OCI-LY7 (cell line): ENCODE measurements at regions not wholly inside any gene's neighbourhood (a gene's known extent, or its start where the extent isn't known, plus 50 kb on each side); places are given as distances from the start of the nearest gene placed in this dataset. TPM values are rescaled to one million over a fixed set of nuclear protein-coding genes. Genes with fewer than 3 reads are reported as not detected.

Experiments used
- BruUV-seq: library from RNA; stranded (reverse); fragments of 400-500 nt; replicated peaks from 2 replicates; lab custom pipeline; 2021; lab: Mats Ljungman, UMichigan
- CTCF ChIA-PET: fragments of 300-600 bp; sonication (Branson Sonifier 250); formaldehyde crosslinking; loops from one replicate; lab custom pipeline; 2022; ENCODE audit warnings: antibody characterized with exemption; ENCODE audit not compliant: unreplicated experiment; lab: Charles Lee
- POLR2A ChIA-PET: fragments of 300-600 bp; sonication (Branson Sonifier 250); formaldehyde crosslinking; loops from one replicate; lab custom pipeline; 2022; ENCODE audit warnings: antibody characterized with exemption; lab: Charles Lee
- DNase-seq: peaks from one replicate; pipeline ENCODE4 v3.0.0-alpha.2; 2015; ENCODE audit warnings: low spot score
- H2AFZ ChIP-seq: fragments of 200-600 bp; sonication (generic), shearing (Covaris generic); 2 replicates; pipeline ENCODE4 v1.6.1; 2014; ENCODE audit warnings: mild to moderate bottlenecking, antibody characterized with exemption, low read length, moderate library complexity
- H3K27ac ChIP-seq: fragments of 200-600 bp; sonication (generic); 2 replicates; pipeline ENCODE4 v1.5.1; 2014; ENCODE audit warnings: mixed run types, low read depth, mild to moderate bottlenecking, moderate library complexity, low read length, inconsistent platforms; ENCODE audit not compliant: poor library complexity, severe bottlenecking
- H3K36me3 ChIP-seq: fragments of 200-600 bp; sonication (generic); 2 replicates; pipeline ENCODE4 v1.6.1; 2014; ENCODE audit warnings: mild to moderate bottlenecking, antibody characterized with exemption, low read length, moderate library complexity, mixed read lengths; ENCODE audit not compliant: insufficient read depth
- H3K4me1 ChIP-seq: fragments of 200-600 bp; sonication (generic); 2 replicates; pipeline ENCODE4 v1.5.1; 2014; ENCODE audit warnings: mild to moderate bottlenecking, low read length; ENCODE audit not compliant: insufficient read depth, poor library complexity, severe bottlenecking
- H3K4me2 ChIP-seq: fragments of 200-600 bp; sonication (generic); 2 replicates; pipeline ENCODE4 v1.6.1; 2014; ENCODE audit warnings: mild to moderate bottlenecking, low read length
- H3K4me3 ChIP-seq: fragments of 200-600 bp; sonication (generic); 2 replicates; pipeline ENCODE4 v1.5.1; 2014; ENCODE audit warnings: mild to moderate bottlenecking, low read depth, low read length; ENCODE audit not compliant: poor library complexity, severe bottlenecking
- H3K79me2 ChIP-seq: fragments of 200-600 bp; sonication (generic); 2 replicates; pipeline ENCODE4 v1.6.1; 2016; ENCODE audit warnings: low read depth, mild to moderate bottlenecking, low read length, moderate library complexity, mixed read lengths; ENCODE audit not compliant: insufficient read depth
- H3K9me2 ChIP-seq: fragments of 200-600 bp; sonication (generic); 2 replicates; pipeline ENCODE4 v1.6.1; 2016; ENCODE audit warnings: mild to moderate bottlenecking, low read length, mixed read lengths; ENCODE audit not compliant: insufficient read depth
- H3K9me3 ChIP-seq: fragments of 200-600 bp; sonication (generic); 2 replicates; pipeline ENCODE4 v1.6.1; 2014; ENCODE audit warnings: mild to moderate bottlenecking, mixed run types, low read length, mixed read lengths
- H4K20me1 ChIP-seq: fragments of 200-600 bp; sonication (generic); 2 replicates; pipeline ENCODE4 v1.6.1; 2014; ENCODE audit warnings: mild to moderate bottlenecking, antibody characterized with exemption, low read length, moderate library complexity, mixed read lengths; ENCODE audit not compliant: insufficient read depth
- EZH2phosphoT487 ChIP-seq: fragments of 200-600 bp; sonication (generic); IDR thresholded peaks from 2 replicates; pipeline ENCODE4 v1.6.1; 2018; ENCODE audit warnings: low read depth, borderline replicate concordance, mild to moderate bottlenecking, mixed run types, antibody characterized with exemption, low read length, moderate library complexity, mixed read lengths
- intact Hi-C: fragments of 100-400 bp; cut with micrococcal nuclease; formaldehyde crosslinking; loops from one replicate; pipeline ENCODE4 v1.10.0; 2022; ENCODE audit not compliant: unreplicated experiment
- small RNA-seq: library from RNA; depleted of rRNA; stranded (forward); fragments of <200 nt; gene quantifications from one replicate; pipeline ENCODE3, GENCODE V24; 2014
- TF ChIP-seq, protein P1 (sequence below): fragments of 200-600 bp; sonication (generic); conservative IDR thresholded peaks from 2 replicates; pipeline ENCODE4 v1.5.1; 2014; ENCODE audit warnings: mild to moderate bottlenecking, antibody characterized with exemption, low read length, moderate library complexity, mixed read lengths

- H3K9me3 ChIP-seq = no peaks in the 10 kb centered on the region
- CTCF ChIA-PET = no interaction called here
- intact Hi-C loops = no loop called here
- TF ChIP-seq EZH2phosphoT487 = no peak
- TF ChIP-seq, protein P1, sequence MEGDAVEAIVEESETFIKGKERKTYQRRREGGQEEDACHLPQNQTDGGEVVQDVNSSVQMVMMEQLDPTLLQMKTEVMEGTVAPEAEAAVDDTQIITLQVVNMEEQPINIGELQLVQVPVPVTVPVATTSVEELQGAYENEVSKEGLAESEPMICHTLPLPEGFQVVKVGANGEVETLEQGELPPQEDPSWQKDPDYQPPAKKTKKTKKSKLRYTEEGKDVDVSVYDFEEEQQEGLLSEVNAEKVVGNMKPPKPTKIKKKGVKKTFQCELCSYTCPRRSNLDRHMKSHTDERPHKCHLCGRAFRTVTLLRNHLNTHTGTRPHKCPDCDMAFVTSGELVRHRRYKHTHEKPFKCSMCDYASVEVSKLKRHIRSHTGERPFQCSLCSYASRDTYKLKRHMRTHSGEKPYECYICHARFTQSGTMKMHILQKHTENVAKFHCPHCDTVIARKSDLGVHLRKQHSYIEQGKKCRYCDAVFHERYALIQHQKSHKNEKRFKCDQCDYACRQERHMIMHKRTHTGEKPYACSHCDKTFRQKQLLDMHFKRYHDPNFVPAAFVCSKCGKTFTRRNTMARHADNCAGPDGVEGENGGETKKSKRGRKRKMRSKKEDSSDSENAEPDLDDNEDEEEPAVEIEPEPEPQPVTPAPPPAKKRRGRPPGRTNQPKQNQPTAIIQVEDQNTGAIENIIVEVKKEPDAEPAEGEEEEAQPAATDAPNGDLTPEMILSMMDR = no peak
- H3K27ac ChIP-seq = no peak overlapping the region
- no peak for DNase-seq
- H3K79me2 ChIP-seq = no peaks in the 10 kb centered on the region
- H3K4me2 ChIP-seq = no peak overlapping the region
- no peak overlapping the region for H3K4me3 ChIP-seq
- no TSS peak for BruUV-seq
- POLR2A ChIA-PET = no interaction called here
- no peaks in the 10 kb centered on the region for H3K36me3 ChIP-seq
- no peak overlapping the region for H2AFZ ChIP-seq
- H3K4me1 ChIP-seq = no peaks in the 10 kb centered on the region
- no peaks in the 10 kb centered on the region for H3K9me2 ChIP-seq
- no peaks in the 10 kb centered on the region for H4K20me1 ChIP-seq
These were observed 230.0 kb downstream of the MAGEE1 start for GRCh38 chrX:76657499-76657898.

Small RNAs in the stretch of these regions (small RNA-seq; reads per million reads assigned to genes)
- not detected for gene RNA5SP508
